A549 (cell line): ENCODE measurements at regions not wholly inside any gene's neighbourhood (a gene's known extent, or its start where the extent isn't known, plus 50 kb on each side); places are given as distances from the start of the nearest gene placed in this dataset.

ENCODE experiments used
- ATAC-seq, 2 experiments: fragments of 200-7000 bp in 1 of 2; fragments of >200 bp in 1 of 2; cut with Nextera tagmentation in 1 of 2; cut with Tn5 transposase in 1 of 2; 3 replicates each; pipeline versions ENCODE4 v1.8.0 to v1.9.1; 2018 to 2020; ENCODE audit warnings: mild to moderate bottlenecking in 1 of 2, moderate library complexity in 1 of 2
- CTCF ChIA-PET: fragments of 300-600 bp; sonication (Branson Sonifier 250); formaldehyde crosslinking; extraction: SDS; loops from one replicate; lab custom pipeline; 2021; ENCODE audit warnings: antibody characterized with exemption, inconsistent platforms; lab: Yijun Ruan, JAX
- POLR2A ChIA-PET: fragments of 350-600 bp; formaldehyde crosslinking; extraction: SDS; loops from one replicate; lab custom pipeline; 2021; ENCODE audit warnings: antibody characterized with exemption, inconsistent platforms; lab: Yijun Ruan, JAX
- DNase-seq, 2 experiments: peaks; one replicate each; pipeline versions ENCODE4 v3.0.0 to v3.0.0-alpha.2; 2011 to 2016; ENCODE audit warnings: low read depth in 1 of 2, low spot score in 1 of 2
- FAIRE-seq: peaks from 2 replicates; lab custom pipeline; 2011; peaks lifted over from hg19 to GRCh38; lab: Jason Lieb, UNC
- H3K27ac ChIP-seq, 2 experiments: fragments of >200 bp; sonication (Bioruptor Twin); formaldehyde crosslinking; 3 replicates each; pipeline ENCODE4 v1.5.1; 2016 to 2017
- H3K4me1 ChIP-seq: fragments of >200 bp; sonication (Bioruptor Twin); formaldehyde crosslinking; 3 replicates; pipeline ENCODE4 v1.6.1; 2016
- H3K4me2 ChIP-seq: fragments of >200 bp; sonication (Bioruptor Twin); formaldehyde crosslinking; 3 replicates; pipeline ENCODE4 v1.6.1; 2016
- H3K4me3 ChIP-seq: fragments of >200 bp; sonication (Bioruptor Twin); formaldehyde crosslinking; 3 replicates; pipeline ENCODE4 v1.5.1; 2016
- H3K9me3 ChIP-seq: fragments of >200 bp; sonication (Bioruptor Twin); formaldehyde crosslinking; 3 replicates; pipeline ENCODE4 v1.6.1; 2016
- CBX2 ChIP-seq: fragments of 200-600 bp; sonication (generic); IDR thresholded peaks from 2 replicates; pipeline ENCODE4 v1.6.1; 2016; ENCODE audit warnings: low read depth, mild to moderate bottlenecking, borderline replicate concordance
- CBX8 ChIP-seq: fragments of 200-600 bp; sonication (generic); IDR thresholded peaks from 2 replicates; pipeline ENCODE4 v1.6.1; 2016
- CHD2 ChIP-seq: fragments of 150-350 bp; IDR thresholded peaks from 2 replicates; pipeline ENCODE4 v1.6.1; 2014; ENCODE audit warnings: low read length; ENCODE audit not compliant: partially characterized antibody
- CHD4 ChIP-seq: fragments of 200-600 bp; sonication (generic); IDR thresholded peaks from 2 replicates; pipeline ENCODE4 v1.6.1; 2016; ENCODE audit warnings: antibody characterized with exemption, mild to moderate bottlenecking, borderline replicate concordance
- EHF ChIP-seq: fragments of 250-450 bp; sonication (Bioruptor Pico); IDR thresholded peaks from 2 replicates; pipeline ENCODE4 v1.5.0; 2020; ENCODE audit warnings: mild to moderate bottlenecking
- EP300 ChIP-seq, 2 experiments: fragments of >200 bp; sonication (Bioruptor Twin); formaldehyde crosslinking; IDR thresholded peaks; 2 replicates in 1 of 2; 3 replicates in 1 of 2; pipeline ENCODE4 v1.6.1; 2016 to 2017
- ESRRA ChIP-seq: fragments of 150-350 bp; IDR thresholded peaks from 2 replicates; pipeline ENCODE4 v1.6.1; 2014; ENCODE audit warnings: mild to moderate bottlenecking, low read length, borderline replicate concordance
- FOSB ChIP-seq: fragments of 250-450 bp; sonication (Bioruptor Pico); IDR thresholded peaks from 2 replicates; pipeline ENCODE4 v1.5.0; 2020; ENCODE audit warnings: mild to moderate bottlenecking, moderate library complexity
- FOXS1 ChIP-seq: fragments of 250-450 bp; sonication (Bioruptor Pico); IDR thresholded peaks from 2 replicates; pipeline ENCODE4 v1.5.0; 2020; ENCODE audit warnings: mild to moderate bottlenecking, moderate library complexity
- HDAC2 ChIP-seq: fragments of 200-600 bp; sonication (generic); IDR thresholded peaks from 2 replicates; pipeline ENCODE4 v1.6.1; 2016
- HEYL ChIP-seq: fragments of 250-450 bp; sonication (Bioruptor Pico); IDR thresholded peaks from 2 replicates; pipeline ENCODE4 v1.8.0; 2021; ENCODE audit warnings: mild to moderate bottlenecking, moderate library complexity
- HOXB5 ChIP-seq: fragments of 250-450 bp; sonication (Bioruptor Pico); IDR thresholded peaks from 2 replicates; pipeline ENCODE4 v1.5.0; 2020; ENCODE audit warnings: mild to moderate bottlenecking, moderate library complexity
- JUNB ChIP-seq: fragments of >200 bp; sonication (Bioruptor Twin); formaldehyde crosslinking; IDR thresholded peaks from 2 replicates; pipeline ENCODE4 v1.6.1; 2016
- MAFK ChIP-seq: fragments of 450-650 bp; IDR thresholded peaks from 2 replicates; pipeline ENCODE4 v1.6.1; 2014; ENCODE audit not compliant: partially characterized antibody
- NPAS2 ChIP-seq: fragments of 250-450 bp; sonication (Bioruptor Pico); IDR thresholded peaks from 2 replicates; pipeline ENCODE4 v1.8.0; 2022; ENCODE audit warnings: mild to moderate bottlenecking, moderate library complexity, borderline replicate concordance
- NR3C1 ChIP-seq: fragments of >200 bp; sonication (Bioruptor Twin); formaldehyde crosslinking; IDR thresholded peaks from 3 replicates; pipeline ENCODE4 v1.6.1; 2017
- PHF8 ChIP-seq: fragments of 200-600 bp; sonication (generic); IDR thresholded peaks from 2 replicates; pipeline ENCODE4 v1.6.1; 2016; ENCODE audit warnings: low read depth, mild to moderate bottlenecking, antibody characterized with exemption, moderate library complexity, borderline replicate concordance
- RAD21 ChIP-seq, 2 experiments: fragments of >200 bp in 1 of 2; sonication (Bioruptor Twin) in 1 of 2; formaldehyde crosslinking in 1 of 2; IDR thresholded peaks in 1 of 2; conservative IDR thresholded peaks in 1 of 2; 2 replicates in 1 of 2; 3 replicates in 1 of 2; pipeline ENCODE4 v1.6.1; 2012 to 2018; ENCODE audit warnings: inconsistent platforms in 1 of 2
- RCOR1 ChIP-seq: fragments of 150-350 bp; IDR thresholded peaks from 2 replicates; pipeline ENCODE4 v1.6.1; 2014; ENCODE audit warnings: antibody characterized with exemption, low read length, low read depth
- SMC3 ChIP-seq: fragments of >200 bp; sonication (Bioruptor Twin); formaldehyde crosslinking; IDR thresholded peaks from 3 replicates; pipeline ENCODE4 v1.6.1; 2018; ENCODE audit warnings: inconsistent platforms
- TP53 ChIP-seq: fragments of 250-450 bp; sonication (Bioruptor Pico); IDR thresholded peaks from 2 replicates; pipeline ENCODE4 v1.5.0; 2021; ENCODE audit warnings: mild to moderate bottlenecking, moderate library complexity
- ZSCAN20 ChIP-seq: fragments of 250-450 bp; sonication (Bioruptor Pico); IDR thresholded peaks from 2 replicates; pipeline ENCODE4 v1.8.0; 2022; ENCODE audit warnings: mild to moderate bottlenecking, moderate library complexity
- WGBS: methylation state at CpG from one replicate; pipeline ENCODE4 v1.1.6; 2017; ENCODE audit errors: missing lambda C conversion rate; 5-methylcytosine and 5-hydroxymethylcytosine counted together
- TF ChIP-seq, protein P1 (sequence below): fragments of 250-450 bp; sonication (Bioruptor Pico); IDR thresholded peaks from 2 replicates; pipeline ENCODE4 v1.5.0; 2021; ENCODE audit warnings: mild to moderate bottlenecking, moderate library complexity, borderline replicate concordance
- TF ChIP-seq, protein P2 (sequence below): fragments of 150-350 bp; IDR thresholded peaks from 2 replicates; pipeline ENCODE4 v1.6.1; 2014; ENCODE audit warnings: low read depth, mild to moderate bottlenecking, low read length
- TF ChIP-seq, protein P3 (sequence below): fragments of >200 bp; sonication (Bioruptor Twin); formaldehyde crosslinking; IDR thresholded peaks from 3 replicates; pipeline ENCODE4 v1.6.1; 2016
- TF ChIP-seq, protein P4 (sequence below): IDR thresholded peaks from 2 replicates; pipeline ENCODE4 v1.6.1; 2012
- TF ChIP-seq, protein P5 (sequence below): fragments of 450-650 bp; IDR thresholded peaks from 2 replicates; pipeline ENCODE4 v1.6.1; 2014; ENCODE audit warnings: antibody characterized with exemption

DNA sequence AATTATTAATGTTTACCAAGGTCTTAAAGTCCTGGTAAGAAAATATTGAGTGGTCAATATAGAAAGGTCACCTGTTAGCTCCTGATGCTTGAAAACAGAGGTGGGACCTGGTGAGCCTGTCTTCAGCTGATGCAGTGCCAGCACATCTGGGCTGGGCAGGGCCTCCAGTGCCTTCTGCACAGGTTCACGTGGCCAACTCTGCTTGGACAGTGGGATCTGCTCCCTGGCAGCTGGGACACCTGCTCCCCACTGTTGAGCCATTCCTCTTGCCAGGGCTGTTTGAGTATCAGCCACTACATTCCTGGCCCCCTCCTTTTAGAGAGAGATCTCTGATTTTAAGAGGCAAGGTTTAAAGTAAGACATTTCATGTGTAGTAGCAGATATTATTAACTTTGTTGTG, 135.0 kb downstream of the TM9SF2 start:
- Histone ChIP-seq H3K9me3 (0 out of 3 replicates have a peak, but pooled peaks cover 5% of the 10 kb centered on the region), H3K4me1 (no peaks in the 10 kb centered on the region), H3K27ac (no peak overlapping the region)
- no peak for FAIRE-seq
- ATAC-seq: no peak
- 64% methylated on average over 1 of the region's 1 CpG for WGBS
- TF ChIP-seq MAFK (no peak), HEYL (no peak), RAD21 (conservative IDR thresholded peaks at IDR 0.05 in 1 of 2, IDR thresholded peaks at IDR 0.05 in 1 of 2) (no peak)
- TF ChIP-seq, protein P1, sequence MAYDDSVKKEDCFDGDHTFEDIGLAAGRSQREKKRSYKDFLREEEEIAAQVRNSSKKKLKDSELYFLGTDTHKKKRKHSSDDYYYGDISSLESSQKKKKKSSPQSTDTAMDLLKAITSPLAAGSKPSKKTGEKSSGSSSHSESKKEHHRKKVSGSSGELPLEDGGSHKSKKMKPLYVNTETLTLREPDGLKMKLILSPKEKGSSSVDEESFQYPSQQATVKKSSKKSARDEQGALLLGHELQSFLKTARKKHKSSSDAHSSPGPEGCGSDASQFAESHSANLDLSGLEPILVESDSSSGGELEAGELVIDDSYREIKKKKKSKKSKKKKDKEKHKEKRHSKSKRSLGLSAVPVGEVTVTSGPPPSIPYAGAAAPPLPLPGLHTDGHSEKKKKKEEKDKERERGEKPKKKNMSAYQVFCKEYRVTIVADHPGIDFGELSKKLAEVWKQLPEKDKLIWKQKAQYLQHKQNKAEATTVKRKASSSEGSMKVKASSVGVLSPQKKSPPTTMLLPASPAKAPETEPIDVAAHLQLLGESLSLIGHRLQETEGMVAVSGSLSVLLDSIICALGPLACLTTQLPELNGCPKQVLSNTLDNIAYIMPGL (CRISPR knock-in tag): no peak
- TF ChIP-seq, all 56 proteins: peak for 0
- Histone ChIP-seq H3K4me3 (no peak overlapping the region), H3K4me2 (no peak overlapping the region)
- no peak for DNase-seq
- ChIA-PET CTCF (interaction anchor here (1.0 kb wide), 1 partner anchor 21 kb away, joined by 3 read pairs; no protein-coding TSS in a partner anchor), POLR2A (no interaction called here)

DNA sequence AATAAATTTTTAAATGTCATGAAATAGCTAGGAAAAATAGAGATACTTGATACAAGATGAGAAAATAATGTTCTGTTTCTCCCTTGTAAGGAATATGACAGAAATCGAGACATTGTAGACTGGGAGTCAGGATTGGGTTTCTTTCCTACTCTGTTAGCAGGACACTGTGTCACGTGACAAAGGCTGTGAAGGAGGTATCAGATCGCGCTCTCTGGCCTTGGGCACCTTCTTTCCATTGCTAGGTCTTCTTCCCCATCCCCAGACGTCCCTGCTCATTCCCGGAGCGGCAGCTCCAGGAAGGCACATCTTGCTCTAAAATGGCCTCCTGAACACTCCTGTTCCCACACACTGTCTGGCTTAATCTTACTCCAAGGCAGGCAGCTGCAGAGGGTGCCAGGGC, 133.4 kb downstream of the TM9SF2 start:
- DNase-seq: no peak
- no peak for FAIRE-seq
- no peak for ATAC-seq
- Histone ChIP-seq H3K4me3 (no peak overlapping the region), H3K9me3 (0 out of 3 replicates have a peak, but pooled peaks cover 5% of the 10 kb centered on the region), H3K4me1 (no peaks in the 10 kb centered on the region), H3K4me2 (no peak overlapping the region), H3K27ac (no peak overlapping the region)
- CTCF ChIA-PET: interaction anchor here (2.0 to 3.3 kb wide), 2 partner anchors 17 to 21 kb away, joined by 4 to 15 read pairs; no protein-coding TSS in a partner anchor
- TF ChIP-seq EP300 (IDR thresholded peaks at IDR 0.05) (no peak), MAFK (no peak), SMC3 (no peak), HOXB5 (no peak), FOXS1 (no peak), RAD21 (conservative IDR thresholded peaks at IDR 0.05 in 1 of 2, IDR thresholded peaks at IDR 0.05 in 1 of 2) (no peak), CBX8 (no peak), NPAS2 (CRISPR knock-in tag) (no peak), CBX2 (no peak), CHD2 (no peak), RCOR1 (no peak), EHF (CRISPR knock-in tag) (no peak), ESRRA (no peak), ZSCAN20 (no peak), TP53 (no peak)
- TF ChIP-seq, protein P2, sequence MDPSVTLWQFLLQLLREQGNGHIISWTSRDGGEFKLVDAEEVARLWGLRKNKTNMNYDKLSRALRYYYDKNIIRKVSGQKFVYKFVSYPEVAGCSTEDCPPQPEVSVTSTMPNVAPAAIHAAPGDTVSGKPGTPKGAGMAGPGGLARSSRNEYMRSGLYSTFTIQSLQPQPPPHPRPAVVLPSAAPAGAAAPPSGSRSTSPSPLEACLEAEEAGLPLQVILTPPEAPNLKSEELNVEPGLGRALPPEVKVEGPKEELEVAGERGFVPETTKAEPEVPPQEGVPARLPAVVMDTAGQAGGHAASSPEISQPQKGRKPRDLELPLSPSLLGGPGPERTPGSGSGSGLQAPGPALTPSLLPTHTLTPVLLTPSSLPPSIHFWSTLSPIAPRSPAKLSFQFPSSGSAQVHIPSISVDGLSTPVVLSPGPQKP: no peak
- TF ChIP-seq, protein P3, sequence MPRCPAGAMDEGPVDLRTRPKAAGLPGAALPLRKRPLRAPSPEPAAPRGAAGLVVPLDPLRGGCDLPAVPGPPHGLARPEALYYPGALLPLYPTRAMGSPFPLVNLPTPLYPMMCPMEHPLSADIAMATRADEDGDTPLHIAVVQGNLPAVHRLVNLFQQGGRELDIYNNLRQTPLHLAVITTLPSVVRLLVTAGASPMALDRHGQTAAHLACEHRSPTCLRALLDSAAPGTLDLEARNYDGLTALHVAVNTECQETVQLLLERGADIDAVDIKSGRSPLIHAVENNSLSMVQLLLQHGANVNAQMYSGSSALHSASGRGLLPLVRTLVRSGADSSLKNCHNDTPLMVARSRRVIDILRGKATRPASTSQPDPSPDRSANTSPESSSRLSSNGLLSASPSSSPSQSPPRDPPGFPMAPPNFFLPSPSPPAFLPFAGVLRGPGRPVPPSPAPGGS: no peak
- POLR2A ChIA-PET: no interaction called here
- 87% methylated on average over 7 of the region's 7 CpGs for WGBS

DNA sequence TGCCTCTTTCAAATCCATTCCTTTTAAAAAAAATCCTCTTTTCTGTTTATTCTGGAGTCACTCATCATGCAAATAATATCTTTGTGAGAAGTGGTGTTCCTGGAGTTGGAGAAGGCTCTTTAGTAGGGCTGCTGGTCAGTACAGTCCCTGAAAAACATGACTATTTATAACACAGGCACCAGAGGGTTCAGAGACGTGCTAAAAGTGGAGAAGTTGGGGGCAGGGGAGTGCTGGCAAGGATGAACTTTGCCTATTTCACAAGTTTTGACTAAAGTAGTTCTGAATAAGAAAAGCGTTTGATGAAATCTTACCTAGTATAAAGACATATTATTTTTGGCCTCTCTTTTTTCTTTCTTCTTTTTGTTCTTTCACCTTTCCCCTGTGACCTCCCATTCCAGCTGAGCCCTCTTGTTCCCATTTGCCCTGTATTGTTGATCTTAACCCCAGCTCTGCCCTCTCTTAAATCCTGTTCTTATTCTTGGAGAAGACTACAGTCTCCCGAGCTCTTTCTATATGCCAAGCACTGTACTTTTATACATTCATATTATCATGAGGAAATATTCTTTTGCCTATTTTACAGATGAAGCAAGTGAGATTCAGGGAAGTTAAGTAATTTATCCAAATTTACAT, 129.1 kb downstream of the TM9SF2 start:
- TF ChIP-seq FOSB (CRISPR knock-in tag) (no peak), CBX2 (no peak), JUNB (no peak), CHD4 (no peak), NR3C1 (no peak), MAFK (no peak), RCOR1 (no peak), PHF8 (no peak), HDAC2 (no peak)
- TF ChIP-seq, protein P4, sequence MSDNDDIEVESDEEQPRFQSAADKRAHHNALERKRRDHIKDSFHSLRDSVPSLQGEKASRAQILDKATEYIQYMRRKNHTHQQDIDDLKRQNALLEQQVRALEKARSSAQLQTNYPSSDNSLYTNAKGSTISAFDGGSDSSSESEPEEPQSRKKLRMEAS: no peak
- TF ChIP-seq, protein P5, sequence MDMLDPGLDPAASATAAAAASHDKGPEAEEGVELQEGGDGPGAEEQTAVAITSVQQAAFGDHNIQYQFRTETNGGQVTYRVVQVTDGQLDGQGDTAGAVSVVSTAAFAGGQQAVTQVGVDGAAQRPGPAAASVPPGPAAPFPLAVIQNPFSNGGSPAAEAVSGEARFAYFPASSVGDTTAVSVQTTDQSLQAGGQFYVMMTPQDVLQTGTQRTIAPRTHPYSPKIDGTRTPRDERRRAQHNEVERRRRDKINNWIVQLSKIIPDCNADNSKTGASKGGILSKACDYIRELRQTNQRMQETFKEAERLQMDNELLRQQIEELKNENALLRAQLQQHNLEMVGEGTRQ: no peak
- FAIRE-seq (no peak), DNase-seq (no peak), ATAC-seq (no peak)
- Histone ChIP-seq H3K4me1 (peaks cover 21% of the 10 kb centered on the region), H3K4me2 (no peak overlapping the region), H3K4me3 (no peak overlapping the region), H3K9me3 (0 out of 3 replicates have a peak, but pooled peaks cover 5% of the 10 kb centered on the region), H3K27ac (no peak overlapping the region)
- ChIA-PET CTCF (interaction anchor here (2.1 kb wide), 1 partner anchor 13 kb away, joined by 5 read pairs; no protein-coding TSS in a partner anchor), POLR2A (no interaction called here)
- 73% methylated on average over 3 of the region's 3 CpGs for WGBS
